ENCODE measurements at regions not wholly inside any gene's neighbourhood (a gene's known extent, or its start where the extent isn't known, plus 50 kb on each side); places are given as distances from the start of the nearest gene placed in this dataset.

- WGBS (ENCODE audit: insufficient coverage): no CpG with 5 or more reads among the region's 1 CpG
- H3K9me3 Mint-ChIP-seq: peaks cover 0 to 11% (median 0%) of the 10 kb centered on the region in 7 donors
- DNase-seq: no peak
- Histone ChIP-seq H3K4me1 (ENCODE audit: control insufficient read depth in 1 of 2, insufficient read depth in 2 of 2, low read length in 2 of 2) (no peaks in the 10 kb centered on the region), H2AFZ (ENCODE audit: insufficient read depth, low read depth, low read length, poor library complexity, severe bottlenecking) (no peak overlapping the region), H3K9me3 (replicated peaks in 1 of 2; ENCODE audit: control insufficient read depth in 1 of 2, insufficient read depth in 1 of 2, low read length in 2 of 2) (no peaks in the 10 kb centered on the region), H3K27me3 (ENCODE audit: control insufficient read depth in 2 of 2, insufficient read depth in 2 of 2, low read length in 2 of 2) (peaks cover 2% of the 10 kb centered on the region in 2 donors), H3K36me3 (replicated peaks in 1 of 2; ENCODE audit: control insufficient read depth in 1 of 2, insufficient read depth in 2 of 2, low read length in 2 of 2) (no peaks in the 10 kb centered on the region), H3K4me2 (replicated peaks; ENCODE audit: extremely low read depth, low read length, poor library complexity, severe bottlenecking) (no peak overlapping the region), H3K4me3 (replicated peaks in 1 of 3; ENCODE audit: low read depth in 2 of 3, low read length in 3 of 3) (no peak overlapping the region), H3K9ac (ENCODE audit: insufficient read depth, low read length, poor library complexity, severe bottlenecking) (no peak overlapping the region), H3K79me2 (ENCODE audit: insufficient read depth, low read length) (no peaks in the 10 kb centered on the region), H4K20me1 (ENCODE audit: insufficient read depth, low read length) (no peaks in the 10 kb centered on the region), H3K27ac (ENCODE audit: low read depth in 1 of 2, low read length in 2 of 2) (no peak overlapping the region)
- no peak overlapping the region for H3K4me3 Mint-ChIP-seq
- H3K27me3 Mint-ChIP-seq (ENCODE audit: low read depth in 3 of 3): peaks cover 0 to 9% (median 7%) of the 10 kb centered on the region in 3 donors
- no peaks in the 10 kb centered on the region for H3K36me3 Mint-ChIP-seq
- H3K4me1 Mint-ChIP-seq: no peaks in the 10 kb centered on the region
- H3K27ac Mint-ChIP-seq: no peak overlapping the region
- intact Hi-C loops (cut with micrococcal nuclease): no loop called here
- TF ChIP-seq, protein P1, sequence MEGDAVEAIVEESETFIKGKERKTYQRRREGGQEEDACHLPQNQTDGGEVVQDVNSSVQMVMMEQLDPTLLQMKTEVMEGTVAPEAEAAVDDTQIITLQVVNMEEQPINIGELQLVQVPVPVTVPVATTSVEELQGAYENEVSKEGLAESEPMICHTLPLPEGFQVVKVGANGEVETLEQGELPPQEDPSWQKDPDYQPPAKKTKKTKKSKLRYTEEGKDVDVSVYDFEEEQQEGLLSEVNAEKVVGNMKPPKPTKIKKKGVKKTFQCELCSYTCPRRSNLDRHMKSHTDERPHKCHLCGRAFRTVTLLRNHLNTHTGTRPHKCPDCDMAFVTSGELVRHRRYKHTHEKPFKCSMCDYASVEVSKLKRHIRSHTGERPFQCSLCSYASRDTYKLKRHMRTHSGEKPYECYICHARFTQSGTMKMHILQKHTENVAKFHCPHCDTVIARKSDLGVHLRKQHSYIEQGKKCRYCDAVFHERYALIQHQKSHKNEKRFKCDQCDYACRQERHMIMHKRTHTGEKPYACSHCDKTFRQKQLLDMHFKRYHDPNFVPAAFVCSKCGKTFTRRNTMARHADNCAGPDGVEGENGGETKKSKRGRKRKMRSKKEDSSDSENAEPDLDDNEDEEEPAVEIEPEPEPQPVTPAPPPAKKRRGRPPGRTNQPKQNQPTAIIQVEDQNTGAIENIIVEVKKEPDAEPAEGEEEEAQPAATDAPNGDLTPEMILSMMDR (IDR thresholded peaks at IDR 0.05): no peak
Measured at GRCh38 chr5:38200872-38201557, 57.3 kb upstream of the EGFLAM start.

DNA sequence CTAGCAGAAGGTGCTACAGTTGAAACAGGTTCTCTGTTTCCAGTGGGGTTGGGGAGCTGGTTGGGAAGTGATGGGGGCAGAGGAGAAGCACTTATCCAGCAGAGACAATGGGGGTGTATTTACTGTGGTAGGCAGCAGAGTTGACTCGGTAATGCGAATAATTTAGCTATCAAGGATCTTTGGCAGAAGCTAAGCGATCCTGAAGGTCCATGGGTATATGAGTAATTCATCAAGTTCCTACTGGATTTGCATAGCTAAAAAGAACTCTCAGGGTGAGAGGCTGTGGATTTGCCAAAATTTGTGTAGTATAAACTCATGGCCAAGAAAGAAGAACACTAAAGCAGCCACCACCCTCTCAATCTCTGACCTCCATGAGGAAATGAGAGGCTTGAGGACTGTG lies 61.2 kb upstream of the EGFLAM start:
- Histone ChIP-seq H3K4me3 (replicated peaks in 1 of 3; ENCODE audit: low read depth in 2 of 3, low read length in 3 of 3) (no peak overlapping the region), H3K36me3 (replicated peaks in 1 of 2; ENCODE audit: control insufficient read depth in 1 of 2, insufficient read depth in 2 of 2, low read length in 2 of 2) (no peaks in the 10 kb centered on the region), H3K9ac (ENCODE audit: insufficient read depth, low read length, poor library complexity, severe bottlenecking) (no peak overlapping the region), H4K20me1 (ENCODE audit: insufficient read depth, low read length) (no peaks in the 10 kb centered on the region), H3K27ac (ENCODE audit: low read depth in 1 of 2, low read length in 2 of 2) (no peak overlapping the region), H3K4me2 (replicated peaks; ENCODE audit: extremely low read depth, low read length, poor library complexity, severe bottlenecking) (no peak overlapping the region), H3K4me1 (ENCODE audit: control insufficient read depth in 1 of 2, insufficient read depth in 2 of 2, low read length in 2 of 2) (no peaks in the 10 kb centered on the region), H2AFZ (ENCODE audit: insufficient read depth, low read depth, low read length, poor library complexity, severe bottlenecking) (no peak overlapping the region), H3K79me2 (ENCODE audit: insufficient read depth, low read length) (no peaks in the 10 kb centered on the region), H3K27me3 (ENCODE audit: control insufficient read depth in 2 of 2, insufficient read depth in 2 of 2, low read length in 2 of 2) (peaks cover 3 to 6% of the 10 kb centered on the region in 2 donors), H3K9me3 (replicated peaks in 1 of 2; ENCODE audit: control insufficient read depth in 1 of 2, insufficient read depth in 1 of 2, low read length in 2 of 2) (no peaks in the 10 kb centered on the region)
- Mint-ChIP-seq H3K4me1 (peaks cover 4% of the 10 kb centered on the region), H3K36me3 (no peaks in the 10 kb centered on the region), H3K9me3 (peaks cover 0 to 13% (median 3%) of the 10 kb centered on the region in 7 donors), H3K27ac (no peak overlapping the region), H3K27me3 (ENCODE audit: low read depth in 3 of 3) (peaks cover 5 to 26% (median 9%) of the 10 kb centered on the region in 3 donors), H3K4me3 (no peak overlapping the region)
- intact Hi-C loops (cut with micrococcal nuclease): loop anchor here (10.0 kb wide), 2 partner anchors 362 to 782 kb away; no protein-coding TSS in a partner anchor
- no peak for DNase-seq
- WGBS (ENCODE audit: insufficient coverage): 100% methylated on average over 2 of the region's 3 CpGs
- TF ChIP-seq, protein P1 (IDR thresholded peaks at IDR 0.05): no peak

Measured in CD14-positive monocyte (primary cell).